Cardiac muscle cell (in vitro differentiated cells and primary cell): ENCODE measurements at regions not wholly inside any gene's neighbourhood (a gene's known extent, or its start where the extent isn't known, plus 50 kb on each side); places are given as distances from the start of the nearest gene placed in this dataset.

ENCODE experiments used
- DNase-seq, 2 donors: peaks; one replicate each; pipeline versions ENCODE4 v3.0.0 to v3.0.0-alpha.2; 2010 to 2017; ENCODE audit warnings: low read depth in 1 of 2, low spot score in 1 of 2
- H3K27ac ChIP-seq: fragments of 200-600 bp; sonication (generic); 2 replicates; pipeline ENCODE4 v1.5.1; 2016
- H3K27me3 ChIP-seq: fragments of 200-600 bp; sonication (generic); 2 replicates; pipeline ENCODE4 v1.6.0; 2016; ENCODE audit warnings: control low read depth
- H3K36me3 ChIP-seq: fragments of 200-600 bp; sonication (generic); 2 replicates; pipeline ENCODE4 v1.5.1; 2016; ENCODE audit warnings: control low read depth
- H3K4me1 ChIP-seq: fragments of 200-600 bp; sonication (generic); 2 replicates; pipeline ENCODE4 v1.8.1; 2017; ENCODE audit warnings: low read depth, mild to moderate bottlenecking, mixed run types
- H3K4me3 ChIP-seq: fragments of 200-600 bp; sonication (generic); 2 replicates; pipeline ENCODE4 v1.5.1; 2016; ENCODE audit warnings: mild to moderate bottlenecking
- H3K9me3 ChIP-seq: fragments of 200-600 bp; sonication (generic); 2 replicates; pipeline ENCODE4 v1.5.1; 2017; ENCODE audit warnings: low read depth, mild to moderate bottlenecking, control low read depth
- TF ChIP-seq, protein P1 (sequence below): IDR thresholded peaks from 2 replicates; pipeline ENCODE4 v1.5.1; 2012; ENCODE audit warnings: low read depth, mild to moderate bottlenecking, low read length

DNA sequence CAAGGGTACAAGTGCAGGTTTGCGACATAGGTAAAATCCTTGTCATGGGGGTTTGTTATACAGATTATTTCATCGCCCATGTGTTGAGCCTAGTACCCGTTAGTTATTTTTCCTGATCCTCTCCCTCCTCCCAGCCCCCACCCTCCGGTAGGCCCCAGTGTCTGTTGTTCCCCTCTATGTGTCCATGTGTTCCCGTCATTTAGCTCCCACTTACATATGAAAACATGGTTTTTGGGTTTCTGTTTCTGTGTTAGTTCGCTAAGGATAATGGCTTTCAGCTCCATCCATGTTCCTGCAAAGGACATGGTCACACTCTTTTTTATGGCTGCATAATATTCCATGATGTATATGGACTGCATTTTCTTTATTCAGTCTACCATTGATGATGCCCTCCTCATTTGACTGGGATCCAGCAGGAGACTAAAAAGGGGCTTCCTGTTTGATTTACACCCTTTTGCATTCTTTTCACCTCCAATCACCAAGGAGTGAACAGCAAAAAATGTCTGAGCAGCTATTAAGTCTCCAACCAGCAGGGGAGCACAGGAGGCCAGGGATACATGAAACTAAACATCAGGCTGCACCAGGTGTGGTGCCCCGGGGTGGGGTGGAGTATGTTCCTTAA, 188.2 kb downstream of the SKIDA1 start:
- TF ChIP-seq, protein P1, sequence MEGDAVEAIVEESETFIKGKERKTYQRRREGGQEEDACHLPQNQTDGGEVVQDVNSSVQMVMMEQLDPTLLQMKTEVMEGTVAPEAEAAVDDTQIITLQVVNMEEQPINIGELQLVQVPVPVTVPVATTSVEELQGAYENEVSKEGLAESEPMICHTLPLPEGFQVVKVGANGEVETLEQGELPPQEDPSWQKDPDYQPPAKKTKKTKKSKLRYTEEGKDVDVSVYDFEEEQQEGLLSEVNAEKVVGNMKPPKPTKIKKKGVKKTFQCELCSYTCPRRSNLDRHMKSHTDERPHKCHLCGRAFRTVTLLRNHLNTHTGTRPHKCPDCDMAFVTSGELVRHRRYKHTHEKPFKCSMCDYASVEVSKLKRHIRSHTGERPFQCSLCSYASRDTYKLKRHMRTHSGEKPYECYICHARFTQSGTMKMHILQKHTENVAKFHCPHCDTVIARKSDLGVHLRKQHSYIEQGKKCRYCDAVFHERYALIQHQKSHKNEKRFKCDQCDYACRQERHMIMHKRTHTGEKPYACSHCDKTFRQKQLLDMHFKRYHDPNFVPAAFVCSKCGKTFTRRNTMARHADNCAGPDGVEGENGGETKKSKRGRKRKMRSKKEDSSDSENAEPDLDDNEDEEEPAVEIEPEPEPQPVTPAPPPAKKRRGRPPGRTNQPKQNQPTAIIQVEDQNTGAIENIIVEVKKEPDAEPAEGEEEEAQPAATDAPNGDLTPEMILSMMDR, result no peak
- no peak for DNase-seq
- Histone ChIP-seq H3K27me3 (no peaks in the 10 kb centered on the region), H3K4me3 (no peak overlapping the region), H3K27ac (peak overlapping the region; percentile 33), H3K4me1 (peaks cover 10% of the 10 kb centered on the region), H3K9me3 (no peaks in the 10 kb centered on the region), H3K36me3 (no peaks in the 10 kb centered on the region)

DNA sequence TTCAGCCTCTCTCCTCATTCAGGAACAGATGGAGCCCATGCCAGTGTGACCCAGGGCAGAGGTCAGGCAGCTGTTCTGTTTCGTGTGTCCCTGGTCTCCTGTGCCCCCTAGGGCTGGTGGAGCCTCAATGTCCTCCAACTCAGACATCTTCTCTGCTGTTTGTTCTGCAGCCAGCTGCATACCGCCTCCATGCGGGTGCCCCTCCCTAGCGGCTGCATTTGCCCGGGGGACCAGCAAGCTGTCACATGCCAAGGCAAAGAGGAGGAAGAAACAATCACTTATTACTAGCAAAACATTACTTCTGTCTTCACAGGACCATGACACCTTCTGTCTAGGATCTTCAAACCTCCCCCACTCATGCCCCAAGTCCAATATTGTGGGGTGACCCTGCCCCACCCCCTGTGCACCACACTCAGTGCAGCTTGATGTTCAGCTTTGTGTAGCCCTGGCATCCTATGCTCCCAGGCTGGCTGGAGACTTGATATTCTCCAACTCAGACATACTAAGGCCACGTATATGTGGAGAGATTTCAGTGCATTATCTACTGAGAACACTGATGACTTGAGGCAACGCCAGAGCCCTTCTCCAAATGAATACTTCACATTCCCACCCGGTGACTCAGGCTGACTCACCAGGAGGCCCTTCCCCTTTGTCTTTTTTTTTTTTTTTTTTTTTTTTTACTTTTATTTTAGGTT, 188.9 kb downstream of the SKIDA1 start:
- no peaks in the 10 kb centered on the region for H3K9me3 ChIP-seq
- DNase-seq, result peak; percentile 62 to 98
- no peak overlapping the region for H3K4me3 ChIP-seq
- H3K27me3 ChIP-seq, result no peaks in the 10 kb centered on the region
- H3K36me3 ChIP-seq, result no peaks in the 10 kb centered on the region
- peak overlapping the region; percentile 64 for H3K27ac ChIP-seq
- H3K4me1 ChIP-seq, result peaks cover 10% of the 10 kb centered on the region
- TF ChIP-seq, protein P1, result peak; percentile 14

DNA sequence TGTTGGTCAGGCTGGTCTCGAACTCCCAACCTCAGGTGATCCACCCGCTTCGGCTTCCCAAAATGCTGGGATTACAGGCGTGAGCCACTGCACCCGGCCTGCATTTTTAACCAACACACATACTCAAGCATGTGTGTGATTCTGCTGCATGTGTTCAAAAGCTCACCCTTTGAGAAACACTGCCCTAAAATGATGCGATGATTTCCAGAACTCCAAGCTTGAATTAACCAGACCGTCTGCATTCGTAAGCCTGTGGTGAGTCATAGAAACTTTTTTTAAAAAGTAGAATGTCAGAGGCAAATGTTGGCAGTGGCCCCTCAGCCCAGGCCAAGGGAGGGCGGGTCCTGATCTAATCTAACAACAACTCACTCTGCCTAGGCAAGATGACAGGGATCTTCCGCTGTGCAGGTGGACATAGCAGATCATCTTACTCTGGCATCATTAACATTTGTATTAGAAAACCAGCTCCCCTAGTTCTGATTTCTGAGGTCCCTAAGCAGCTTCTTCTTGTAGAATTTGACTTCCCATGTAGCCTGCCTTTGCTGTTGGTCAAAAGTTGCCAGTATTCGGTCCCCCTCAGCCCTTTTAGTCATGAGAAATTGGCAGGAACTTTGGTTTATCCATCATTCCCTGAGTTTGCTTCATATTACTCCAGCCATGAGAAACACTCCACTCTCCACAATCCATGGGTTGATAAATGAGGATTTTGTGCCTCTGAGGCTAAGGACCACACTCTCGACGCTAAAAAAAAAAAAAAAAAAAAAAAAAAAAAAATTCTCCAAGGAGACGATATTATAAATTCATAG, 190.4 kb downstream of the SKIDA1 start:
- DNase-seq, result peak in 1 of 2 donors; percentile 90
- TF ChIP-seq, protein P1, result no peak
- H3K4me3 ChIP-seq, result no peak overlapping the region
- peak overlapping the region; percentile 57 for H3K27ac ChIP-seq
- H3K27me3 ChIP-seq, result no peaks in the 10 kb centered on the region
- H3K4me1 ChIP-seq, result peaks cover 10% of the 10 kb centered on the region
- H3K36me3 ChIP-seq, result no peaks in the 10 kb centered on the region
- no peaks in the 10 kb centered on the region for H3K9me3 ChIP-seq

DNA sequence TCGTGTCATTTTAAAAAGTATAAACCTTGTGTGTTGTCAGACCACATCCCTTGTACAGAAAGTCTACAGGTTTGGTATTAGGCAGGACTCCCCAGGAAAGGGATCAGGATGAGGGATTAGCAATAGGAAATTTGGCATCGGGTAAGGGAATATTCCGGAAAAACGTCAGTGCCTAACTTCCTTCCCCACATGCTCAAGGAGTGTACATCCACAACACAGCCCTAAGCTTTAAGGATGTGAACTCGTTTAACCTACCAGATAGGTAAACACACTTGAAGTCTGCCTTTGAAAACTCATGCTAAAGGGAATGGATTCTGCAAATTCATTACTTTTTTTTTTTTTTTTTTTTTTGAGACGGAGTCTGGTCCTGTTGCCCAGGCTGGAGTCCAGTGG, 194.9 kb downstream of the SKIDA1 start:
- TF ChIP-seq, protein P1, result no peak
- no peaks in the 10 kb centered on the region for H3K36me3 ChIP-seq
- no peaks in the 10 kb centered on the region for H3K4me1 ChIP-seq
- no peak overlapping the region for H3K27ac ChIP-seq
- no peaks in the 10 kb centered on the region for H3K27me3 ChIP-seq
- peak in 1 of 2 donors; percentile 40 for DNase-seq
- no peak overlapping the region for H3K4me3 ChIP-seq
- H3K9me3 ChIP-seq, result no peaks in the 10 kb centered on the region

DNA sequence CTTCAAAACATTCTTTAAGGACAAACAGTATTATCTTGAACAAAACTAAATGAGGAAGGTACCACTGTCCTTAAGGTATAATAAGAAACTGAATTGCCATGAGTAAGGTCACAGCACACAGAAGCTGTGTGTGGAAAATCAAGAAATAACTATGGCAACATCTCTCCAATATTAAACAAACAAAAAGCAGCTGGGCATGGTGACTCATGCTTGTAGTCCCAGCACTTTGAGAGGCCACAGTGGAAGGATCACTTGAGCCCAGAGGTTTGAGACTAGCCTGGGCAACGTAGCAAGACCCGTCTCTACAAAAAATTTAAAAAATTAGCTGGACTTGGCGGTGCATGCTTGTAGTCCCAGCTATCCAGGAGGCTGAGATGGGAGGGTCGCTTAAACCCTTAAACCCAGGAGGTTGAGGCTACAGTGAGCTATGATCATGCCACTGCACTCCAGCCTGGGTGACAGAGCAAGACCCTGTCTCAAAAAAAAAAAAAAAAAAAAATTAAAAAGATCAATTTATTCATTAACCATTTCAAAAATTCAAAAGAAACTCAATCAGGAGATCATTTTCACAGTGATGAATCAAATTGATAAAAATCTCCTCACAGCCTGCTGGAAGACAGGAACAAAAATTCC, 195.4 kb downstream of the SKIDA1 start:
- TF ChIP-seq, protein P1, result no peak
- Histone ChIP-seq H3K4me1 (no peaks in the 10 kb centered on the region), H3K27me3 (no peaks in the 10 kb centered on the region), H3K9me3 (no peaks in the 10 kb centered on the region), H3K27ac (no peak overlapping the region), H3K4me3 (no peak overlapping the region), H3K36me3 (no peaks in the 10 kb centered on the region)
- DNase-seq, result peak in 1 of 2 donors; percentile 89
